Pancreas (tissue), 10 donors: ENCODE measurements at regions not wholly inside any gene's neighbourhood (a gene's known extent, or its start where the extent isn't known, plus 50 kb on each side); places are given as distances from the start of the nearest gene placed in this dataset.

Experiments
- ATAC-seq, 4 donors: fragments of 200-7000 bp; cut with Tn5 transposase; one replicate each; pipeline versions ENCODE4 v1.8.0 to v1.9.1; 2020; ENCODE audit warnings: mild to moderate bottlenecking in 4 of 4, moderate library complexity in 4 of 4
- DNase-seq, 6 donors: peaks; one replicate each; pipeline ENCODE4 v3.0.0-alpha.2; 2020
- FAIRE-seq: peaks from 2 replicates; lab custom pipeline; 2012; peaks lifted over from hg19 to GRCh38; lab: Jason Lieb, UNC
- H3K27ac ChIP-seq, 4 donors: fragments of 200-600 bp; sonication (generic); 1 replicate in 3 of 4; 2 replicates in 1 of 4; pipeline versions ENCODE4 v1.5.0 to v1.8.0; 2020
- H3K27me3 ChIP-seq, 4 donors: fragments of 200-600 bp; one replicate each; pipeline ENCODE4 v1.8.0; 2021
- H3K36me3 ChIP-seq, 3 donors: fragments of 200-600 bp; sonication (generic) in 1 of 3; one replicate each; pipeline versions ENCODE4 v1.5.0 to v1.8.0; 2020 to 2021
- H3K4me1 ChIP-seq, 3 donors: fragments of 200-600 bp; one replicate each; pipeline ENCODE4 v1.8.0; 2021
- H3K4me3 ChIP-seq, 4 donors: fragments of 200-600 bp; sonication (generic) in 2 of 4; one replicate each; pipeline versions ENCODE4 v1.5.0 to v1.8.0; 2020 to 2021
- H3K9me3 ChIP-seq, 4 donors: fragments of 200-600 bp; one replicate each; pipeline ENCODE4 v1.8.0; 2021
- CTCF ChIP-seq, 4 donors: fragments of 200-600 bp; sonication (generic) in 3 of 4; IDR thresholded peaks; one replicate each; pipeline versions ENCODE4 v1.5.0 to v1.8.0; 2021; ENCODE audit warnings: antibody characterized with exemption in 4 of 4
- WGBS, 2 donors: extraction: QIAGEN DNeasy Blood & Tissue Kit; methylation state at CpG; one replicate each; pipeline ENCODE4 v1.1.7; 2013; 5-methylcytosine and 5-hydroxymethylcytosine counted together
- intact Hi-C, 3 donors: fragments of 100-400 bp; cut with DNase I; formaldehyde crosslinking; loops; one replicate each; pipeline versions ENCODE4 v1.11.1 to v1.14.2; 2022
- donor health status: healthy with polysubstance abuse.
- donor health status: DM: no; HTN: no; CAD: no; lungs with moderate emphysema.
- donor health status: DM: no; HTN: no; CAD: no.
- donor health status: control.
- donor health status: control.
- donor health status: Bipolar disorder and iron deficiency.
- donor health status: DM: yes; HTN: yes; CAD: no.
- donor health status: DM: no; HTN: no; CAD: no.
- donor health status: DM: no; HTN: no; CAD: no.
- donor health status: DM: yes; HTN: yes; CAD: no.

GRCh38 chr5:8814105-8814504, 731.8 kb downstream of the SEMA5A start:
- no peak overlapping the region for H3K4me3 ChIP-seq
- TF ChIP-seq CTCF (IDR thresholded peaks at IDR 0.05): no peak
- H3K4me1 ChIP-seq: no peaks in the 10 kb centered on the region
- no peak for ATAC-seq
- no peaks in the 10 kb centered on the region for H3K9me3 ChIP-seq
- intact Hi-C loops: no loop called here
- H3K36me3 ChIP-seq: no peaks in the 10 kb centered on the region
- FAIRE-seq: no peak
- H3K27ac ChIP-seq: no peak overlapping the region
- DNase-seq: no peak
- no peaks in the 10 kb centered on the region for H3K27me3 ChIP-seq

- no peak for FAIRE-seq
- H3K4me1 ChIP-seq: no peaks in the 10 kb centered on the region
- WGBS, 2 donors: 66 to 77% methylated on average over 1 of the region's 1 CpG
- H3K9me3 ChIP-seq: peaks cover 0 to 4% (median 0%) of the 10 kb centered on the region in 4 donors
- H3K36me3 ChIP-seq: no peaks in the 10 kb centered on the region
- no peak for TF ChIP-seq CTCF (IDR thresholded peaks at IDR 0.05)
- intact Hi-C loops: no loop called here
- no peak overlapping the region for H3K27ac ChIP-seq
- H3K27me3 ChIP-seq: no peaks in the 10 kb centered on the region
- no peak for ATAC-seq
- no peak for DNase-seq
- no peak overlapping the region for H3K4me3 ChIP-seq
Measured at GRCh38 chr5:8824371-8824770, 721.5 kb downstream of the SEMA5A start.

GRCh38 chr5:8825139-8825757, 720.6 kb downstream of the SEMA5A start:
- ATAC-seq (no peak), DNase-seq (no peak), FAIRE-seq (no peak)
- intact Hi-C loops: no loop called here
- no peak overlapping the region for H3K4me3 ChIP-seq
- WGBS, 2 donors: 72 to 76% methylated on average over 4 of the region's 4 CpGs
- H3K4me1 ChIP-seq: no peaks in the 10 kb centered on the region
- peaks cover 0 to 7% (median 0%) of the 10 kb centered on the region in 4 donors for H3K9me3 ChIP-seq
- no peak overlapping the region for H3K27ac ChIP-seq
- no peak for TF ChIP-seq CTCF (IDR thresholded peaks at IDR 0.05)
- H3K27me3 ChIP-seq: no peaks in the 10 kb centered on the region
- no peaks in the 10 kb centered on the region for H3K36me3 ChIP-seq

GRCh38 chr5:8826508-8826907, 719.4 kb downstream of the SEMA5A start:
- Histone ChIP-seq H3K27me3 (no peaks in the 10 kb centered on the region), H3K27ac (no peak overlapping the region), H3K9me3 (peaks cover 0 to 3% (median 0%) of the 10 kb centered on the region in 4 donors), H3K36me3 (no peaks in the 10 kb centered on the region), H3K4me3 (no peak overlapping the region), H3K4me1 (no peaks in the 10 kb centered on the region)
- TF ChIP-seq CTCF (IDR thresholded peaks at IDR 0.05): no peak
- ATAC-seq (no peak), FAIRE-seq (no peak), DNase-seq (no peak)
- intact Hi-C loops: no loop called here
- 48 to 49% methylated on average over 2 of the region's 2 CpGs for WGBS, 2 donors

GRCh38 chr5:8827696-8828095, 718.2 kb downstream of the SEMA5A start:
- no peak for TF ChIP-seq CTCF (IDR thresholded peaks at IDR 0.05)
- intact Hi-C loops: no loop called here
- Histone ChIP-seq H3K4me1 (no peaks in the 10 kb centered on the region), H3K36me3 (no peaks in the 10 kb centered on the region), H3K9me3 (peaks cover 0 to 3% (median 0%) of the 10 kb centered on the region in 4 donors), H3K27ac (no peak overlapping the region), H3K27me3 (no peaks in the 10 kb centered on the region), H3K4me3 (no peak overlapping the region)
- DNase-seq (no peak), FAIRE-seq (no peak), ATAC-seq (no peak)
- WGBS, 2 donors: 46 to 57% methylated on average over 4 of the region's 4 CpGs
